IMR-90 (cell line): ENCODE measurements at regions not wholly inside any gene's neighbourhood (a gene's known extent, or its start where the extent isn't known, plus 50 kb on each side); places are given as distances from the start of the nearest gene placed in this dataset.
"Not testable (repeated sequence)": the region's sequence is repeated elsewhere in the genome, so short reads cannot be mapped to it uniquely, and the experiment has no call there.

Source experiments
- ATAC-seq: fragments of 200-7000 bp; cut with Tn5 transposase; 2 replicates; pipeline ENCODE4 v1.9.1; 2020; ENCODE audit warnings: low read depth, mild to moderate bottlenecking, moderate library complexity
- BruUV-seq: library from RNA; stranded (reverse); fragments of 400-500 nt; replicated peaks from 2 replicates; lab custom pipeline; 2021; lab: Mats Ljungman, UMichigan
- CTCF ChIA-PET: fragments of 300-600 bp; formaldehyde crosslinking; extraction: SDS; loops from one replicate; lab custom pipeline; 2021; ENCODE audit warnings: antibody characterized with exemption; lab: Yijun Ruan, JAX
- POLR2A ChIA-PET: fragments of 300-600 bp; sonication (Branson Sonifier 250); formaldehyde crosslinking; loops from one replicate; lab custom pipeline; 2022; ENCODE audit warnings: antibody characterized with exemption; ENCODE audit not compliant: unreplicated experiment; lab: Charles Lee
- DNase-seq: peaks from one replicate; pipeline ENCODE4 v3.0.0; 2013
- H2AFZ ChIP-seq: replicated peaks from 2 replicates; pipeline ENCODE3; 2013; ENCODE audit warnings: low read length, mild to moderate bottlenecking; ENCODE audit not compliant: poor library complexity
- H2AK5ac ChIP-seq: 2 replicates; pipeline ENCODE4 v1.6.1; 2013; ENCODE audit warnings: low read depth, low read length, inconsistent platforms
- H2AK9ac ChIP-seq: replicated peaks from 2 replicates; pipeline ENCODE3; 2013; ENCODE audit warnings: mild to moderate bottlenecking, low read depth, low read length, moderate library complexity; ENCODE audit not compliant: poor library complexity
- H2BK120ac ChIP-seq: 2 replicates; pipeline ENCODE4 v1.6.1; 2013; ENCODE audit warnings: low read depth, low read length, inconsistent platforms
- H2BK15ac ChIP-seq: 3 replicates; pipeline ENCODE4 v1.6.1; 2013; ENCODE audit warnings: low read depth, low read length, inconsistent platforms
- H2BK20ac ChIP-seq: 2 replicates; pipeline ENCODE4 v1.6.1; 2013; ENCODE audit warnings: low read depth, mild to moderate bottlenecking, inconsistent platforms, low read length, moderate library complexity
- H2BK5ac ChIP-seq: 2 replicates; pipeline ENCODE4 v1.6.1; 2013; ENCODE audit warnings: mild to moderate bottlenecking, low read depth, low read length, inconsistent platforms; ENCODE audit not compliant: poor library complexity, severe bottlenecking
- H3K14ac ChIP-seq: replicated peaks from 2 replicates; pipeline ENCODE4 v1.6.1; 2013; ENCODE audit warnings: low read depth, low read length, inconsistent platforms
- H3K18ac ChIP-seq: 2 replicates; pipeline ENCODE4 v1.6.1; 2013; ENCODE audit warnings: low read depth, low read length, control low read depth
- H3K23ac ChIP-seq: 2 replicates; pipeline ENCODE4 v1.6.1; 2013; ENCODE audit warnings: low read depth, low read length, inconsistent platforms
- H3K27ac ChIP-seq: 2 replicates; pipeline ENCODE4 v1.5.1; 2013; ENCODE audit warnings: mild to moderate bottlenecking, control low read depth, low read length; ENCODE audit not compliant: insufficient read depth
- H3K27me3 ChIP-seq: 2 replicates; pipeline ENCODE4 v1.6.1; 2013; ENCODE audit warnings: low read length; ENCODE audit not compliant: control insufficient read depth, insufficient read depth
- H3K36me3 ChIP-seq: 2 replicates; pipeline ENCODE4 v1.6.1; 2013; ENCODE audit warnings: low read length, mixed read lengths; ENCODE audit not compliant: control insufficient read depth, insufficient read depth
- H3K4ac ChIP-seq: 2 replicates; pipeline ENCODE4 v1.6.1; 2013; ENCODE audit warnings: low read depth, low read length, inconsistent platforms
- H3K4me1 ChIP-seq: 2 replicates; pipeline ENCODE4 v1.6.1; 2013; ENCODE audit warnings: low read length, mixed read lengths; ENCODE audit not compliant: control insufficient read depth, insufficient read depth
- H3K4me2 ChIP-seq: 2 replicates; pipeline ENCODE4 v1.6.1; 2013; ENCODE audit warnings: low read depth, mild to moderate bottlenecking, control low read depth, low read length, moderate library complexity
- H3K4me3 ChIP-seq: 2 replicates; pipeline ENCODE4 v1.5.1; 2013; ENCODE audit warnings: low read depth, mild to moderate bottlenecking, control low read depth, low read length, moderate library complexity; ENCODE audit not compliant: insufficient read depth
- H3K56ac ChIP-seq: 2 replicates; pipeline ENCODE4 v1.6.1; 2013; ENCODE audit warnings: low read length, inconsistent platforms; ENCODE audit not compliant: insufficient read depth; ENCODE audit errors: extremely low read depth
- H3K79me1 ChIP-seq, 2 experiments: 2 replicates each; pipeline ENCODE4 v1.6.1; 2013; ENCODE audit warnings: low read length in 2 of 2, inconsistent platforms in 1 of 2, low read depth in 1 of 2
- H3K9ac ChIP-seq: 2 replicates; pipeline ENCODE4 v1.6.1; 2013; ENCODE audit warnings: low read depth, low read length, control low read depth
- H3K9me1 ChIP-seq: 2 replicates; pipeline ENCODE4 v1.6.1; 2013; ENCODE audit warnings: low read length, inconsistent platforms; ENCODE audit not compliant: insufficient read depth
- H3K9me3 ChIP-seq: 2 replicates; pipeline ENCODE4 v1.6.1; 2013; ENCODE audit warnings: low read length; ENCODE audit not compliant: control insufficient read depth, insufficient read depth
- H4K20me1 ChIP-seq: 2 replicates; pipeline ENCODE4 v1.6.1; 2013; ENCODE audit warnings: low read length, inconsistent platforms; ENCODE audit not compliant: insufficient read depth
- H4K5ac ChIP-seq: 2 replicates; pipeline ENCODE4 v1.6.1; 2013; ENCODE audit warnings: mild to moderate bottlenecking, low read depth, low read length, control low read depth
- H4K8ac ChIP-seq, 2 experiments: 2 replicates each; pipeline ENCODE4 v1.6.1; 2013; ENCODE audit warnings: low read depth in 2 of 2, low read length in 2 of 2, control low read depth in 1 of 2, inconsistent platforms in 1 of 2
- H4K91ac ChIP-seq: 2 replicates; pipeline ENCODE4 v1.6.1; 2013; ENCODE audit warnings: low read depth, low read length, inconsistent platforms; ENCODE audit not compliant: insufficient read depth
- WGBS, 2 experiments: methylation state at CpG; one replicate each; pipeline versions ENCODE4 v1.1.5 to v1.1.7; 2013; ENCODE audit warnings: missing lambda C conversion rate in 2 of 2; ENCODE audit not compliant: insufficient read length in 1 of 2; ENCODE audit errors: extremely low coverage in 2 of 2; 5-methylcytosine and 5-hydroxymethylcytosine counted together
- dilution Hi-C: fragments of 300-500 bp; cut with HindIII; formaldehyde crosslinking; loops from one replicate; pipeline ENCODE4 v1.14.3; 2018; ENCODE audit warnings: low sequenced_read_pairs; ENCODE audit not compliant: unreplicated experiment
- in situ Hi-C: fragments of 300-500 bp; cut with MboI; formaldehyde crosslinking; loops from 3 replicates; pipeline ENCODE4 v1.14.3; 2019; ENCODE audit warnings: low sequenced_read_pairs, inconsistent platforms, mixed read lengths
- intact Hi-C: fragments of 100-400 bp; cut with micrococcal nuclease; formaldehyde crosslinking; loops from 2 replicates; pipeline ENCODE4 v1.10.0; 2022

- 82% methylated on average over 2 of the region's 2 CpGs; no CpG with 5 or more reads in 1 of the 2 experiments for WGBS, 2 experiments
- H2BK120ac ChIP-seq, in situ Hi-C loops: not testable (repeated sequence)
Measured at GRCh38 chr6:11847068-11847467, 68.5 kb upstream of the ADTRP start.

More at GRCh38 chr6:11847068-11847467, 68.5 kb upstream of the ADTRP start:
- H3K4me2 ChIP-seq, H3K9me1 ChIP-seq, H3K18ac ChIP-seq, H3K36me3 ChIP-seq, POLR2A ChIA-PET, H2BK15ac ChIP-seq, H3K4me1 ChIP-seq, H2AK5ac ChIP-seq, BruUV-seq, H3K9ac ChIP-seq, H4K5ac ChIP-seq, H3K27ac ChIP-seq, H4K91ac ChIP-seq, H3K27me3 ChIP-seq, H4K20me1 ChIP-seq, DNase-seq, ATAC-seq, H3K79me1 ChIP-seq, H3K56ac ChIP-seq, H2BK5ac ChIP-seq, H2AFZ ChIP-seq, H3K4ac ChIP-seq, H3K9me3 ChIP-seq, H3K23ac ChIP-seq, H4K8ac ChIP-seq, H2BK20ac ChIP-seq, dilution Hi-C loops, H3K14ac ChIP-seq, H3K4me3 ChIP-seq, CTCF ChIA-PET, H2AK9ac ChIP-seq: not testable (repeated sequence)
- intact Hi-C loops = loop anchor here (5.0 kb wide), 1 partner anchor 75 kb away; no protein-coding TSS in a partner anchor
